Muscle of arm (tissue), 1 donor: ENCODE measurements at regions not wholly inside any gene's neighbourhood (a gene's known extent, or its start where the extent isn't known, plus 50 kb on each side); places are given as distances from the start of the nearest gene placed in this dataset.

ENCODE experiments used
- DNase-seq: peaks from one replicate; pipeline ENCODE4 v3.0.0-alpha.2; 2013

- peak; percentile 31 for DNase-seq
Measured at GRCh38 chr11:121241343-121242211, 51.0 kb upstream of the SC5D start.
